Hepatocyte (in vitro differentiated cells): ENCODE measurements at regions not wholly inside any gene's neighbourhood (a gene's known extent, or its start where the extent isn't known, plus 50 kb on each side); places are given as distances from the start of the nearest gene placed in this dataset.

ENCODE experiments used
- DNase-seq: peaks from one replicate; pipeline ENCODE4 v3.0.0-alpha.2; 2016; ENCODE audit warnings: low spot score
- H2AFZ ChIP-seq: fragments of 200-600 bp; sonication (generic); 2 replicates; pipeline ENCODE4 v1.6.0; 2016; ENCODE audit warnings: antibody characterized with exemption, mild to moderate bottlenecking
- H3K27ac ChIP-seq: fragments of 200-600 bp; sonication (generic); 2 replicates; pipeline ENCODE4 v1.5.1; 2016; ENCODE audit warnings: mild to moderate bottlenecking
- H3K27me3 ChIP-seq: fragments of 200-600 bp; sonication (generic); 2 replicates; pipeline ENCODE4 v1.6.1; 2016
- H3K36me3 ChIP-seq: fragments of 200-600 bp; sonication (generic); replicated peaks from 2 replicates; pipeline ENCODE4 v1.5.1; 2016; ENCODE audit warnings: low read depth; ENCODE audit not compliant: insufficient read depth
- H3K4me1 ChIP-seq: fragments of 200-600 bp; sonication (generic); 2 replicates; pipeline ENCODE4 v1.5.1; 2016; ENCODE audit warnings: mild to moderate bottlenecking, moderate library complexity; ENCODE audit not compliant: insufficient read depth
- H3K4me2 ChIP-seq: fragments of 200-600 bp; sonication (generic); 2 replicates; pipeline ENCODE4 v1.6.0; 2016
- H3K4me3 ChIP-seq: fragments of 200-600 bp; sonication (generic); 2 replicates; pipeline ENCODE4 v1.5.1; 2016; ENCODE audit warnings: mild to moderate bottlenecking
- H3K79me2 ChIP-seq: fragments of 200-600 bp; sonication (generic); 2 replicates; pipeline ENCODE4 v1.6.0; 2017; ENCODE audit warnings: mild to moderate bottlenecking
- H3K9me2 ChIP-seq: fragments of 200-600 bp; sonication (generic); replicated peaks from 2 replicates; pipeline ENCODE4 v1.6.0; 2017; ENCODE audit warnings: mild to moderate bottlenecking; ENCODE audit not compliant: insufficient read depth
- H3K9me3 ChIP-seq: fragments of 200-600 bp; sonication (generic); 2 replicates; pipeline ENCODE4 v1.5.1; 2016; ENCODE audit warnings: low read depth, mild to moderate bottlenecking
- H4K20me1 ChIP-seq: fragments of 200-600 bp; sonication (generic); 2 replicates; pipeline ENCODE4 v1.6.0; 2016; ENCODE audit warnings: mild to moderate bottlenecking; ENCODE audit not compliant: insufficient read depth, poor library complexity, severe bottlenecking
- EZH2 ChIP-seq: fragments of 200-600 bp; sonication (generic); IDR thresholded peaks from 2 replicates; pipeline ENCODE4 v1.6.1; 2016; ENCODE audit warnings: antibody characterized with exemption, mild to moderate bottlenecking, borderline replicate concordance
- EZH2phosphoT487 ChIP-seq: fragments of 200-600 bp; sonication (generic); IDR thresholded peaks from one replicate; pipeline ENCODE4 v1.6.1; 2018; ENCODE audit warnings: antibody characterized with exemption, mild to moderate bottlenecking, low read depth, moderate library complexity; ENCODE audit not compliant: unreplicated experiment, severe bottlenecking
- WGBS: methylation state at CpG from one replicate; pipeline ENCODE4 v1.1.6; 2016; ENCODE audit warnings: low lambda C conversion rate; ENCODE audit errors: missing lambda C conversion rate; 5-methylcytosine and 5-hydroxymethylcytosine counted together
- TF ChIP-seq, protein P1 (sequence below): fragments of 200-600 bp; sonication (generic); IDR thresholded peaks from 2 replicates; pipeline ENCODE4 v1.5.1; 2016; ENCODE audit warnings: antibody characterized with exemption, mild to moderate bottlenecking; ENCODE audit not compliant: poor library complexity

DNA sequence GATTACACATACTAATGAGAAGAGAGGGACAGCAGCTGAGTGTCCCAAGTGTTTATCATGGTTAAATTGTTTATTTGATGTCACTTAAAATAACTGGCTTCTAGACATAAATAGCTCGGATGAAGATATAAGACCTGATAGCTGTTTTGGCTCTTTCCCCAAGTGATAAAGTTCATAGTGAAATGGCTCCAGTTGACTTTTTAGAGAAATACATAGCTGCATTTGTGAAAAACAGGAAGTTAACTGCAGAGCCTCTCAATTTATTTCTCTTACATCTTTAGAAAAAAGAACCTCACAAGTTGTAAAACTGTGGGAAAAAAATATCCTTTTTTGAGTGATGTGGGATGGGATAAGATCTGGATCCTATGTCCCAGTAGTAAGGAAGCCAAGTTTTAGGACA, 332.9 kb upstream of the RASGRP1 start:
- Histone ChIP-seq H3K9me2 (no peaks in the 10 kb centered on the region), H3K4me1 (peaks cover 33% of the 10 kb centered on the region), H3K4me2 (no peak overlapping the region), H3K4me3 (no peak overlapping the region), H4K20me1 (no peaks in the 10 kb centered on the region), H3K36me3 (no peaks in the 10 kb centered on the region), H3K9me3 (no peaks in the 10 kb centered on the region), H3K27ac (no peak overlapping the region), H3K79me2 (no peaks in the 10 kb centered on the region), H2AFZ (no peak overlapping the region), H3K27me3 (no peaks in the 10 kb centered on the region)
- TF ChIP-seq EZH2 (no peak), EZH2phosphoT487 (no peak)
- TF ChIP-seq, protein P1, sequence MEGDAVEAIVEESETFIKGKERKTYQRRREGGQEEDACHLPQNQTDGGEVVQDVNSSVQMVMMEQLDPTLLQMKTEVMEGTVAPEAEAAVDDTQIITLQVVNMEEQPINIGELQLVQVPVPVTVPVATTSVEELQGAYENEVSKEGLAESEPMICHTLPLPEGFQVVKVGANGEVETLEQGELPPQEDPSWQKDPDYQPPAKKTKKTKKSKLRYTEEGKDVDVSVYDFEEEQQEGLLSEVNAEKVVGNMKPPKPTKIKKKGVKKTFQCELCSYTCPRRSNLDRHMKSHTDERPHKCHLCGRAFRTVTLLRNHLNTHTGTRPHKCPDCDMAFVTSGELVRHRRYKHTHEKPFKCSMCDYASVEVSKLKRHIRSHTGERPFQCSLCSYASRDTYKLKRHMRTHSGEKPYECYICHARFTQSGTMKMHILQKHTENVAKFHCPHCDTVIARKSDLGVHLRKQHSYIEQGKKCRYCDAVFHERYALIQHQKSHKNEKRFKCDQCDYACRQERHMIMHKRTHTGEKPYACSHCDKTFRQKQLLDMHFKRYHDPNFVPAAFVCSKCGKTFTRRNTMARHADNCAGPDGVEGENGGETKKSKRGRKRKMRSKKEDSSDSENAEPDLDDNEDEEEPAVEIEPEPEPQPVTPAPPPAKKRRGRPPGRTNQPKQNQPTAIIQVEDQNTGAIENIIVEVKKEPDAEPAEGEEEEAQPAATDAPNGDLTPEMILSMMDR = no peak
- WGBS = 86% methylated on average over 1 of the region's 1 CpG
- DNase-seq = no peak

DNA sequence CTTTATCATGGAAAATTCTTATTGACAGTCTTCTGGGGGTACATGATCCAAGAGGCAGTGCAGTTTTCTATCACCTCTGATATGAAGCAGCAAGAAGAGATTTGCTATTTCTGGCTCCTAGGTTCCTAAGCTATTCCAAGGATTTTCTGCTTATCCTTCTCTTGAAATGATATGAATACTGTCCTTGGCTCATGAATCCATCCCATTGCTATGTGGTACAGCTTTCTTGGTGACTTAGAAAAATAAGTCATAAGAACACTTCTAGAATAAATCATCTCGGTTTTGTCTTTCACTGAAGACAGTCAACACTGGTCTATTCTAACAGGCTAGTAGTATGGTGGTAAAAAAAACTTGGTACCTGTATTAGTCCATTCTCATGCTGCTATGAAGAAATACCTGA, 333.6 kb upstream of the RASGRP1 start:
- H3K27ac ChIP-seq = no peak overlapping the region

DNA sequence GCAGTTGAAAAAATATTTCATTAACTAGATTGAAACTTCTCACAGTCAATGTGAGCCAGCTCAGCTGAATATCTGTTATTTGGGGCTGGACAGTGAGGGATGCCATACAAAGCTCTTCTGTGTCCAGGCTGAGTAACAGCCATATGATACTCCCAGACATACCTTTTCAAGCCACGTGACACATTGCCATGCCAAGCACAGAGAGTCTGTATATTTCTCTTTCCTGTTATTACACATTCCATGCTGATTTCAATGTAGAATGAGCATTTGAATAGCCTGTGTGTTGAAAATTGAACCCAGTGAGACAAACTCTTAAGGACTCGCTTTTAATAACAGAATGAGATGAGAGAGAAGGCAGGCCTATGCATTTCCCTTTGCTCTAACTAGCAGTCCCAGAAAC, 334.7 kb upstream of the RASGRP1 start:
- Histone ChIP-seq H2AFZ (no peak overlapping the region), H3K79me2 (no peaks in the 10 kb centered on the region), H3K27ac (no peak overlapping the region), H3K36me3 (no peaks in the 10 kb centered on the region), H3K27me3 (no peaks in the 10 kb centered on the region), H3K4me1 (peaks cover 20% of the 10 kb centered on the region), H4K20me1 (no peaks in the 10 kb centered on the region), H3K4me2 (no peak overlapping the region), H3K4me3 (no peak overlapping the region), H3K9me2 (no peaks in the 10 kb centered on the region), H3K9me3 (no peaks in the 10 kb centered on the region)
- no peak for TF ChIP-seq EZH2
- WGBS = 86% methylated on average over 2 of the region's 2 CpGs
- DNase-seq = no peak

More for the DNA sequence above, 333.6 kb upstream of the RASGRP1 start:
- Histone ChIP-seq H3K27me3 (no peaks in the 10 kb centered on the region), H3K4me1 (peaks cover 31% of the 10 kb centered on the region), H4K20me1 (no peaks in the 10 kb centered on the region), H3K36me3 (no peaks in the 10 kb centered on the region), H3K9me2 (no peaks in the 10 kb centered on the region), H3K9me3 (no peaks in the 10 kb centered on the region), H3K4me2 (no peak overlapping the region), H3K79me2 (no peaks in the 10 kb centered on the region), H2AFZ (no peak overlapping the region), H3K4me3 (no peak overlapping the region)
- WGBS = 89% methylated on average over 1 of the region's 1 CpG
- TF ChIP-seq EZH2 (no peak), EZH2phosphoT487 (no peak)
- TF ChIP-seq, protein P1 = no peak
- DNase-seq = no peak

DNA sequence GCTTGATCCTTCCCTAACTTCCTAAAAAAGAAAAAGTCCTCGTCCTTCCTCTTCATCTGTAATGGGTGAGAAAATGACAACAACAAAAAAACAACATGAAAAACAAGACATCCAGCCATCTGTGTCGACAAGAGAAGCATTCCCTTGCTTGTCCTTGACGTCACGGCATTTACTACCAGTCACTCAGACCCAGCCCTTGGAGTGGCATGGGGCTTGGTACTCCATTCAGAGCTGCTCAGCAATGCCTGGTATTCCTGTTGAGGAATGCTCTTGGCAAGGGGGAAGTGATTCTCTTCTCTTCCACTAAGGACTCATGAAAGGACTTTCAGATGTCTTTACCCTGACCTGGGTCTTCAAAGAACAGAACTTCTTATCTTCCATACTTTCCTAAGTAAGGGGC, 339.7 kb upstream of the RASGRP1 start:
- Histone ChIP-seq H3K4me2 (no peak overlapping the region), H3K27me3 (no peaks in the 10 kb centered on the region), H2AFZ (no peak overlapping the region), H3K9me3 (no peaks in the 10 kb centered on the region), H3K36me3 (no peaks in the 10 kb centered on the region), H4K20me1 (no peaks in the 10 kb centered on the region), H3K79me2 (no peaks in the 10 kb centered on the region), H3K9me2 (no peaks in the 10 kb centered on the region), H3K27ac (no peak overlapping the region), H3K4me3 (no peak overlapping the region), H3K4me1 (no peaks in the 10 kb centered on the region)
- TF ChIP-seq EZH2 = no peak
- TF ChIP-seq, protein P1 = no peak
- no peak for TF ChIP-seq EZH2phosphoT487
- WGBS = 89% methylated on average over 4 of the region's 4 CpGs
- no peak for DNase-seq
